Activated B cell treated with CpG ODN at 0.5 μM for 24 hours (primary cell): ENCODE measurements at regions not wholly inside any gene's neighbourhood (a gene's known extent, or its start where the extent isn't known, plus 50 kb on each side); places are given as distances from the start of the nearest gene placed in this dataset.

Experiments
- ATAC-seq: fragments of 200-7000 bp; cut with Tn5 transposase; one replicate; pipeline ENCODE4 v1.10.0; 2021; ENCODE audit warnings: low read depth, mild to moderate bottlenecking, moderate library complexity
- CTCF ChIA-PET: fragments of 350-600 bp; sonication (Branson Sonifier 250); formaldehyde crosslinking; loops from one replicate; lab custom pipeline; 2021; ENCODE audit warnings: antibody characterized with exemption; lab: Charles Lee
- POLR2A ChIA-PET: fragments of 350-600 bp; sonication (Branson Sonifier 250); formaldehyde crosslinking; loops from one replicate; lab custom pipeline; 2021; ENCODE audit warnings: antibody characterized with exemption; lab: Charles Lee
- DNase-seq: peaks from one replicate; pipeline ENCODE4 v3.0.0; 2022
- H3K27ac Mint-ChIP-seq: one replicate; pipeline ENCODE4 v1.8.0; 2020; ENCODE audit warnings: mixed read lengths
- H3K27me3 Mint-ChIP-seq: one replicate; pipeline ENCODE4 v1.8.0; 2021; ENCODE audit warnings: mixed read lengths
- H3K36me3 Mint-ChIP-seq: one replicate; pipeline ENCODE4 v1.8.0; 2021; ENCODE audit warnings: low read depth, mixed read lengths
- H3K4me1 Mint-ChIP-seq: one replicate; pipeline ENCODE4 v1.8.0; 2021; ENCODE audit warnings: mixed read lengths
- H3K4me3 Mint-ChIP-seq: one replicate; pipeline ENCODE4 v1.8.0; 2020; ENCODE audit warnings: mild to moderate bottlenecking, mixed read lengths
- H3K9me3 Mint-ChIP-seq: one replicate; pipeline ENCODE4 v1.8.0; 2020; ENCODE audit warnings: mixed read lengths
- intact Hi-C: fragments of 100-400 bp; cut with micrococcal nuclease; formaldehyde crosslinking; loops from one replicate; pipeline ENCODE4 v1.15.1; 2024
- TF ChIP-seq, protein P1 (sequence below): fragments of 200-600 bp; IDR thresholded peaks from one replicate; pipeline ENCODE4 v1.8.0; 2022; ENCODE audit warnings: antibody characterized with exemption, mild to moderate bottlenecking

DNA sequence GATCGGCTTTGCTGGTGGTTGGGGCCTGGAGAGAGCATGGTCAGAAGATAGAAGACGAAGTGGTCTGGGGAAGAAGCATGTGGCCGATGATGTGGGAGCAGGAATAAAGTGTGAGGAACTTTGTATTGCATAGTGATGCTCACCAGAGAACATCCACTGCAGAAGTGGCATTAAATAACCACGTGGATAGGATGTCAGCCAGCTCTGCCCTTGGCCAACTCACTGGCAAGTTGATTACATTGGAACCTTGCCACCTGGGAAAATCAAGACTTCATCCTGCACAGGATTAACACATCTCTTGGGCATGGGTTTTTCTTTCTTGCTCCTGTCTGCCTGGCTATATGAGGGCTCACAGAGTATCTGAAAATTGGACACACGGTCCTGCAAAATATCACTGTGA is 217.4 kb downstream of the DMRT2 start:
- no peak for ATAC-seq
- DNase-seq, result no peak
- Mint-ChIP-seq H3K27ac (no peak overlapping the region), H3K27me3 (no peaks in the 10 kb centered on the region), H3K4me1 (no peaks in the 10 kb centered on the region), H3K4me3 (no peak overlapping the region), H3K36me3 (no peaks in the 10 kb centered on the region), H3K9me3 (peaks cover 2% of the 10 kb centered on the region)
- ChIA-PET POLR2A (no interaction called here), CTCF (no interaction called here)
- intact Hi-C loops, result no loop called here
- TF ChIP-seq, protein P1, sequence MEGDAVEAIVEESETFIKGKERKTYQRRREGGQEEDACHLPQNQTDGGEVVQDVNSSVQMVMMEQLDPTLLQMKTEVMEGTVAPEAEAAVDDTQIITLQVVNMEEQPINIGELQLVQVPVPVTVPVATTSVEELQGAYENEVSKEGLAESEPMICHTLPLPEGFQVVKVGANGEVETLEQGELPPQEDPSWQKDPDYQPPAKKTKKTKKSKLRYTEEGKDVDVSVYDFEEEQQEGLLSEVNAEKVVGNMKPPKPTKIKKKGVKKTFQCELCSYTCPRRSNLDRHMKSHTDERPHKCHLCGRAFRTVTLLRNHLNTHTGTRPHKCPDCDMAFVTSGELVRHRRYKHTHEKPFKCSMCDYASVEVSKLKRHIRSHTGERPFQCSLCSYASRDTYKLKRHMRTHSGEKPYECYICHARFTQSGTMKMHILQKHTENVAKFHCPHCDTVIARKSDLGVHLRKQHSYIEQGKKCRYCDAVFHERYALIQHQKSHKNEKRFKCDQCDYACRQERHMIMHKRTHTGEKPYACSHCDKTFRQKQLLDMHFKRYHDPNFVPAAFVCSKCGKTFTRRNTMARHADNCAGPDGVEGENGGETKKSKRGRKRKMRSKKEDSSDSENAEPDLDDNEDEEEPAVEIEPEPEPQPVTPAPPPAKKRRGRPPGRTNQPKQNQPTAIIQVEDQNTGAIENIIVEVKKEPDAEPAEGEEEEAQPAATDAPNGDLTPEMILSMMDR, result no peak

DNA sequence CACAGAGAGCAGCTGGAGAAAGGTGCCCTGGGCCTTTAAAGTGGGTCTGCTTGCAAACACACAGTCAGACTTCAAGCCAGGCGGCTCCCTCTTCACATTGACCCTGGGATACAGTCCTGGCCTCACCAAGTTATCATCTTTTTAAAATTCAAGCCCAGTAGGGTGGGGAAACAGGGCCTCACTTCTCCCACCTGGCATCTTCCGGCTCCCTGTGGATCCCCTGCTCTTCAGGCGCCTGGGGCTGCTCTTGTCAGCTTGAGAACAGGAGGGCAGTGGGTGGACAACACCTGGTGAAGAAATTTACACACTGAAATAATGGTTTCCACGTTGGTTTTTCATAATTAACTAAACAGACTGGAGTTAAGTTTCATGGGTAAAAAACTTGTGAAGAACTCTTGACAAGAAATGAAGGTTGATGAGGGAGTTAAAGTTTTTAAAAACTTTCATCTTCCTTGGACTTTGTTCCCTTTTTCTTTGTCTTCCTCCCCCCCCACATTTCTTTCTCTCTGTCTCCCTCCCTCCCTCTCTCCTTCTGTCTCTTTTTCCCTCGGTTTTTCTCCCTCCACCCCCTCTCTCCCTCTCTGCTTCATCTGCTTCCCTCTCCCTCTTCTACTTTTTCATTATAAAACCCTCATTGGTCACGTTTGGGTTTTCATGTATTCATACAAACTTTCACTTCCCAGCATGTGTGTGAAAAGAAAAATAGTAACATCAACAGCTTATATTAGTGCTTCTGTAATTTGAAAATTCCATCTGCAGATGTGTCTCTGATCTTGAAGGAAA is 219.6 kb downstream of the DMRT2 start:
- Mint-ChIP-seq H3K27ac (no peak overlapping the region), H3K4me1 (no peaks in the 10 kb centered on the region), H3K27me3 (no peaks in the 10 kb centered on the region), H3K36me3 (no peaks in the 10 kb centered on the region), H3K4me3 (no peak overlapping the region), H3K9me3 (peaks cover 2% of the 10 kb centered on the region)
- ATAC-seq (no peak), DNase-seq (no peak)
- ChIA-PET CTCF (no interaction called here), POLR2A (no interaction called here)
- TF ChIP-seq, protein P1, result no peak
- intact Hi-C loops, result no loop called here

DNA sequence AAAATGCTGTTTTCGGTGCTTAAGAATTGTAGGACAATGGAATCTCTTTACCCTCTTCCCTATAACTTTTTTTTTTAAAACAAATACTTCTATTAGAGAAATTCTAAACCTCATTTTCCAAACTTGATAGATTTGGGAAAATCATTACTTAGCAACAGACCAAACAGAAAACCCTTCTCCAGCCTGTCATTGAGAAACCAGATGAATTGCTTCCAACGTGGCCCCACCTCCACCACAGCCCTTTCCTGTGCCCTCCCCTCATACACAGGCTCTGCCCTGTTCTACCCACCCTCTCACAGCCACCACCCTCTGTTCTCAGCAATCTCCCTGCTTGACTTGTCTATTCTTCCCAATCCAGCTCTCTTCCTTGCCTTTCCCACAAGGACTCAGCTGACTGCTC is 221.2 kb downstream of the DMRT2 start:
- ChIA-PET CTCF (no interaction called here), POLR2A (no interaction called here)
- TF ChIP-seq, protein P1, result no peak
- H3K4me3 Mint-ChIP-seq, result no peak overlapping the region
- no peak for DNase-seq
- no peaks in the 10 kb centered on the region for H3K27me3 Mint-ChIP-seq
- no peak for ATAC-seq
- no peak overlapping the region for H3K27ac Mint-ChIP-seq
- H3K9me3 Mint-ChIP-seq, result peaks cover 2% of the 10 kb centered on the region
- intact Hi-C loops, result no loop called here
- no peaks in the 10 kb centered on the region for H3K36me3 Mint-ChIP-seq
- no peaks in the 10 kb centered on the region for H3K4me1 Mint-ChIP-seq

DNA sequence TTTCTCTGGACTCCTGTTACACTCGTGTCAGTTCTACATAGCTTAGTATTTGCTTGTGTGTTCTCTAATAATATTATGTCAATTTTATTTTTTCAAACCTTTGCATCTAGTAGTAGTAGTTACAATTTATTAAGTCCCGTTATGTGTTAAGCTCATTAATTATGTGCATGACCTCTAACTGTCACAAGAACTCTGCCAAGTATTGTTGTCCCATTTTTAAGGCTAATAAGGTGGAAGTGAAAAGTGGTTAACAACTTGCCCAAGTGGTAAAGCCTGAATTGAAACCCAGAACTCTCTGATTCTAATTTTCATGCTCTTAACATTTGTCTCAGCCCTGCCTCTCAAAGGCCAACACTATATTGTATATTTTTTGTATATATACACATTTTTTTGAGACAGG is 221.6 kb downstream of the DMRT2 start:
- intact Hi-C loops, result no loop called here
- TF ChIP-seq, protein P1, result no peak
- ATAC-seq, result no peak

DNA sequence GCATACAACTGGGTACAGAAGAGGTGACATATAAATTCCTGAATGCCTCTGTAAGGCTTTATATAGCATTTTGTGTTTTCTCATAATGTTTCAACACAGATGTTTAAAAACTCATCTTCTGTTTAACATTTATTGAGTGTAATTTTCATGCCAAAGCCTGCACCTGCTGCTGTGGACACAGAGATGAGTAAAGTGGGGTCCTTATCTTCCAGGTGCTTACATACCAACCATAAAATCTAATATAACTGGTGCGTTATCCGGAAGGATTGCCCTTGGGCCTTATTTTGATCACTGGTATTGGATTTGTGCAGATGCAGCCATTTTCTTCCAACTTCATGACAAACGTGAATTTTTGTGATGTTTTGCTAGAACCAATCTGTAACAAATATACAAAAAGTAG is 222.3 kb downstream of the DMRT2 start:
- TF ChIP-seq, protein P1, result no peak
- POLR2A ChIA-PET, result no interaction called here
- CTCF ChIA-PET, result no interaction called here

More for the DNA sequence above, 221.6 kb downstream of the DMRT2 start:
- CTCF ChIA-PET, result no interaction called here
- H3K4me1 Mint-ChIP-seq, result no peaks in the 10 kb centered on the region
- H3K27ac Mint-ChIP-seq, result no peak overlapping the region
- peaks cover 2% of the 10 kb centered on the region for H3K27me3 Mint-ChIP-seq
- DNase-seq, result no peak
- H3K36me3 Mint-ChIP-seq, result no peaks in the 10 kb centered on the region
- H3K9me3 Mint-ChIP-seq, result peaks cover 2% of the 10 kb centered on the region
- POLR2A ChIA-PET, result no interaction called here
- H3K4me3 Mint-ChIP-seq, result no peak overlapping the region

More for the DNA sequence above, 222.3 kb downstream of the DMRT2 start:
- Mint-ChIP-seq H3K9me3 (peaks cover 2% of the 10 kb centered on the region), H3K27me3 (peaks cover 2% of the 10 kb centered on the region), H3K27ac (no peak overlapping the region), H3K4me1 (no peaks in the 10 kb centered on the region), H3K4me3 (no peak overlapping the region), H3K36me3 (no peaks in the 10 kb centered on the region)
- ATAC-seq (no peak), DNase-seq (no peak)
- intact Hi-C loops, result no loop called here
